Neuron (in vitro differentiated cells): ENCODE measurements at regions not wholly inside any gene's neighbourhood (a gene's known extent, or its start where the extent isn't known, plus 50 kb on each side); places are given as distances from the start of the nearest gene placed in this dataset.
"Not testable (repeated sequence)": the region's sequence is repeated elsewhere in the genome, so short reads cannot be mapped to it uniquely, and the experiment has no call there.

Experiments
- H2AFZ ChIP-seq: one replicate; pipeline ENCODE4 v1.6.1; 2013; ENCODE audit warnings: low read depth, mild to moderate bottlenecking, inconsistent platforms, low read length, moderate library complexity
- H3K27me3 ChIP-seq: one replicate; pipeline ENCODE4 v1.6.1; 2013; ENCODE audit warnings: low read length; ENCODE audit not compliant: insufficient read depth
- H3K36me3 ChIP-seq: one replicate; pipeline ENCODE4 v1.6.1; 2013; ENCODE audit warnings: low read length; ENCODE audit not compliant: insufficient read depth
- H3K4me1 ChIP-seq: one replicate; pipeline ENCODE4 v1.6.1; 2013; ENCODE audit warnings: low read length; ENCODE audit not compliant: insufficient read depth
- H3K4me3 ChIP-seq: 2 replicates; pipeline ENCODE4 v1.5.1; 2013; ENCODE audit warnings: mild to moderate bottlenecking, low read length, moderate library complexity
- H3K9me3 ChIP-seq: one replicate; pipeline ENCODE4 v1.6.1; 2013; ENCODE audit warnings: low read length

- H3K36me3 ChIP-seq, H3K9me3 ChIP-seq, H3K27me3 ChIP-seq, H3K4me1 ChIP-seq, H2AFZ ChIP-seq: not testable (repeated sequence)
- H3K4me3 ChIP-seq, result peak overlapping the region; percentile 28
Measured at GRCh38 chr13:50185769-50186763, 170.8 kb downstream of the KCNRG start.

GRCh38 chr13:50187352-50188029 lies 172.2 kb downstream of the KCNRG start:
- Histone ChIP-seq H3K4me1 (peaks cover 9% of the 10 kb centered on the region), H3K27me3 (no peaks in the 10 kb centered on the region), H2AFZ (no peak overlapping the region), H3K4me3 (no peak overlapping the region), H3K9me3 (no peaks in the 10 kb centered on the region), H3K36me3 (no peaks in the 10 kb centered on the region)

- Histone ChIP-seq H3K36me3 (no peaks in the 10 kb centered on the region), H2AFZ (peak overlapping the region; percentile 3), H3K9me3 (no peaks in the 10 kb centered on the region), H3K27me3 (no peaks in the 10 kb centered on the region), H3K4me1 (peaks cover 9% of the 10 kb centered on the region), H3K4me3 (no peak overlapping the region)
Measured at GRCh38 chr13:50188696-50189095, 173.5 kb downstream of the KCNRG start.

- no peaks in the 10 kb centered on the region for H3K27me3 ChIP-seq
- no peaks in the 10 kb centered on the region for H3K36me3 ChIP-seq
- H3K4me3 ChIP-seq, result no peak overlapping the region
- H3K9me3 ChIP-seq, result no peaks in the 10 kb centered on the region
- H2AFZ ChIP-seq, result no peak overlapping the region
- H3K4me1 ChIP-seq, result peaks cover 9% of the 10 kb centered on the region
Measured at GRCh38 chr13:50189450-50189849, 174.2 kb downstream of the KCNRG start.

GRCh38 chr13:50191004-50191403 lies 175.8 kb downstream of the KCNRG start:
- Histone ChIP-seq H2AFZ (no peak overlapping the region), H3K9me3 (no peaks in the 10 kb centered on the region), H3K4me1 (peaks cover 9% of the 10 kb centered on the region), H3K36me3 (no peaks in the 10 kb centered on the region), H3K4me3 (no peak overlapping the region), H3K27me3 (no peaks in the 10 kb centered on the region)

GRCh38 chr13:50192272-50192813 lies 177.1 kb downstream of the KCNRG start:
- Histone ChIP-seq H3K4me1 (peaks cover 9% of the 10 kb centered on the region), H3K4me3 (no peak overlapping the region), H3K36me3 (no peaks in the 10 kb centered on the region), H3K9me3 (no peaks in the 10 kb centered on the region), H3K27me3 (no peaks in the 10 kb centered on the region), H2AFZ (no peak overlapping the region)

- no peak overlapping the region for H3K4me3 ChIP-seq
- H2AFZ ChIP-seq, result no peak overlapping the region
- no peaks in the 10 kb centered on the region for H3K27me3 ChIP-seq
- no peaks in the 10 kb centered on the region for H3K9me3 ChIP-seq
- no peaks in the 10 kb centered on the region for H3K36me3 ChIP-seq
- no peaks in the 10 kb centered on the region for H3K4me1 ChIP-seq
Measured at GRCh38 chr13:50195045-50195444, 179.8 kb downstream of the KCNRG start.

- no peaks in the 10 kb centered on the region for H3K36me3 ChIP-seq
- H3K4me3 ChIP-seq, result no peak overlapping the region
- H3K27me3 ChIP-seq, result no peaks in the 10 kb centered on the region
- H3K9me3 ChIP-seq, result no peaks in the 10 kb centered on the region
- no peak overlapping the region for H2AFZ ChIP-seq
- H3K4me1 ChIP-seq, result no peaks in the 10 kb centered on the region
Measured at GRCh38 chr13:50196118-50196517, 180.9 kb downstream of the KCNRG start.

GRCh38 chr13:50197705-50198104 lies 182.5 kb downstream of the KCNRG start:
- H3K27me3 ChIP-seq, result no peaks in the 10 kb centered on the region
- no peak overlapping the region for H3K4me3 ChIP-seq
- no peaks in the 10 kb centered on the region for H3K9me3 ChIP-seq
- H2AFZ ChIP-seq, result no peak overlapping the region
- no peaks in the 10 kb centered on the region for H3K4me1 ChIP-seq
- no peaks in the 10 kb centered on the region for H3K36me3 ChIP-seq

- H3K9me3 ChIP-seq, result no peaks in the 10 kb centered on the region
- H3K27me3 ChIP-seq, result no peaks in the 10 kb centered on the region
- H3K4me1 ChIP-seq, result peaks cover 5% of the 10 kb centered on the region
- H2AFZ ChIP-seq, result no peak overlapping the region
- no peaks in the 10 kb centered on the region for H3K36me3 ChIP-seq
- H3K4me3 ChIP-seq, result no peak overlapping the region
Measured at GRCh38 chr13:50198508-50198907, 183.3 kb downstream of the KCNRG start.

GRCh38 chr13:50200569-50200968 lies 185.3 kb downstream of the KCNRG start:
- Histone ChIP-seq H3K27me3 (no peaks in the 10 kb centered on the region), H2AFZ (no peak overlapping the region), H3K4me3 (no peak overlapping the region), H3K36me3 (no peaks in the 10 kb centered on the region), H3K4me1 (peaks cover 9% of the 10 kb centered on the region), H3K9me3 (no peaks in the 10 kb centered on the region)

- H3K4me3 ChIP-seq, result no peak overlapping the region
- no peaks in the 10 kb centered on the region for H3K27me3 ChIP-seq
- no peaks in the 10 kb centered on the region for H3K36me3 ChIP-seq
- no peaks in the 10 kb centered on the region for H3K9me3 ChIP-seq
- no peak overlapping the region for H2AFZ ChIP-seq
- peaks cover 9% of the 10 kb centered on the region for H3K4me1 ChIP-seq
Measured at GRCh38 chr13:50200988-50201387, 185.7 kb downstream of the KCNRG start.

GRCh38 chr13:50202485-50202884 lies 187.2 kb downstream of the KCNRG start:
- Histone ChIP-seq H3K4me3 (no peak overlapping the region), H2AFZ (no peak overlapping the region), H3K9me3 (no peaks in the 10 kb centered on the region), H3K4me1 (peaks cover 9% of the 10 kb centered on the region), H3K36me3 (no peaks in the 10 kb centered on the region), H3K27me3 (no peaks in the 10 kb centered on the region)
